Activated CD4-positive, alpha-beta T cell treated with anti-CD3 and anti-CD28 coated beads, Interleukin-2, amount 50 U/mL, for 16 hours (primary cell): ENCODE measurements at regions not wholly inside any gene's neighbourhood (a gene's known extent, or its start where the extent isn't known, plus 50 kb on each side); places are given as distances from the start of the nearest gene placed in this dataset.
"Not testable (repeated sequence)": the region's sequence is repeated elsewhere in the genome, so short reads cannot be mapped to it uniquely, and the experiment has no call there.

Experiments used
- DNase-seq: peaks from one replicate; pipeline ENCODE4 v3.0.0-alpha.2; 2020

- DNase-seq = no peak
Observed at GRCh38 chr7:24057243-24057642, 226.7 kb upstream of the NPY start.

DNA sequence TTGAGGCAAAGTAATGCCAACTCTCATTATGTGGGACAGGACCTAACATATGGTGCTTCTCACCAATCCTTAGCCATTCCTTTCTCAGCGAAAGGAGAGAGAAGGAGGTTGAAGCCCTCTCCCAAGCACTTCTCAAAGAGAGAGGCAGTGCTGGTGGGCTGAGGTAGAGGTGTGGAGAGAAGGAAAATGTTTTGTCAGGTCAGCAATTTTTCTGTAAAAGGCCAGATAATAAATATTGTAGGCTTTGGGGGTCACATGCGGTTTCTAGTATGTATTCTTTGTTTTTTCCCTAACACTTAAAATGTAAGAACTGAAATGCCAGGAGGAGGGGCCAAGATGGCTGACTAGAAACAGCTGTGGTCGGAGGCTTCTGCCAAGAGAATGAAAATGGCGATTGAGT lies 225.0 kb upstream of the NPY start:
- no peak for DNase-seq

- DNase-seq = no peak
Observed at GRCh38 chr7:24059775-24060174, 224.2 kb upstream of the NPY start.

DNA sequence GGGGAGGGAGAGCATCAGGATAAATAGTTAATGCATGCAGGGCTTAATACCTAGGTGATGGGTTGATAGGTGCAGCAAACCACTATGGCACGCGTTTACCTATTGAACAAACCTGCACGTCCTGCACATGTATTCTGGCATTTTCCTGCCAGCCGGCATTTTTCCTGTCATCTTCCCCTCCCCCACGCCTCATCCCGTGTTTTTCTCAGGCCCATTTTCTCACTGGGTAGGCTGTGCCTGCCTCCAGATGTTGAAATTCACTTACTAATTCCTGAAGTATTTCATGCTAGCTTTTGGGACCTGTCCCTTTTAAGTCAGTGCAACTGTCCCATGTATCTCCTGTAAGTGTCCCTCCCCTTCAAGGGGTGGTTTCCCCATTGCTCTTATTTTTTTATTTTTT lies 220.3 kb upstream of the NPY start:
- no peak for DNase-seq

DNA sequence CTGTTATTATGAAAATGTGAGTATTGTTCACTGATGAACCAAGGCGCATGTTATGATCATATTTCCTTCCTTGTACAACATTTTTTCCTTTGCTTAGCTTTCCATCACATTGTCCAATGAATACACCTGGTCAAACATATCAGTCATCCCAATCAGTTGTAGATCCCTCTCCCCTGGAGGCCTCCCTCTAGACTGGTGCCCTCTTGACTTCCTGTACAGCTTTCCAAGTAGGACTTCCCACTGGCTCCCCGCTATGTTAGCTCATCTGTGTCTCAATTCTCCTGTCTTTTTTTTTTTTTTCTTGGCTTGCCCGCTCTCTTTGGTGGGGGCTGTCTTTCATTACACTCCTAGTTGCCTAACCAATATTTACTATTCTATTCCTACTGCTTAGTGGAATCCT lies 214.2 kb upstream of the NPY start:
- no peak for DNase-seq

DNA sequence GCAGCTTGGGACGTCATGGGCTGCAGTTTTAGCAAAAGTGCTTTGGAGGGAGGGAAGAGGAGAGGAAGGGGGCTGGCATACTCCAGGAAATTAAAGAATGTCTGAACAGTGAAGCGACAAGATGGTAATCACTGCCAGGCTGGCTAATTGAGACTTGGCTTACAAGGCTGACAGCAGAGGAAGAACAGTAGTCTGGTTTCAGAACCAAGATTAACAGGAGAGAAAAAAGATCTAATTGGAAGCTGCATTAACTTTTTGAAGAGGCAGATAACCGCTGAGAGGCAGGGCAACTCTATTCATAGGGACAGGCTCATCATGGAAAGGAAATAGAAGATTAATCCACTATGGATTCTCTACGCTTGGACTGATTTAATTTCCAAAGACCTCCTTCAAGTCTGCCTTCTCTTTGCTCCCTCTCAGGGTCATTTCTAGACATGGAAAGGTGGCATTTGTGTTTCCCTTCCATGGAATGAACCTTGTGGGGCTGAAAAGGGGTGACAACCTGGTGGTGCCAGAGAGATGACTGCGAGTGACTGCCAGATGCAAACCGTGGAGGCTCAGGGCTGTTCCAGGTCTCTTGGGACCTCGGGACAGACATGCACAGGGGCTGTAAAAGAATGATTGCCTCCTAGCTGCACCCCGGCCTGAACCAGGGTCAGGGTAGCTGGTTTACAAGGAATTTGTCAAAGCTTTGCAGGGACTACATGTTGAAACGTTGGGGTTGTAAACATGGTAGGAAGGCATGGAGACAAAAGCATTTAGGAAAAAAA lies 210.2 kb upstream of the NPY start:
- no peak for DNase-seq

DNA sequence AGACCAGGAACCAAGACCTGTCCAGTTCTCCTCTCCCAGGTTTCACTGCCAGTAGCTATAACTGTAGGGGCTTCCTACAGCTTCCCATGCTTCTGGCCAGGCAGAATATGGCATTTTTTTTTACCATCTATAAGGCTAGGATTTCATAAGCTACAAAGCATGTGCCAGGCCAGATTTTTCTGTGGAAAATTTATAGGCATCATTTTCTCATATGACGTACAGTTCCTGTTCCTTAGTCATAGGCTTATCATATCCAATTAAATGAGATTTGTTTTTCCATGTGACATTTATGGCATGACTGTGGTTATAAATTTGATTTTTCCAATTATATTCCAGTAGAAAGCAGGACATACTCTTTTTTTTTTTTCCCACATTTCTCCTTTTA lies 208.6 kb upstream of the NPY start:
- DNase-seq = no peak

DNA sequence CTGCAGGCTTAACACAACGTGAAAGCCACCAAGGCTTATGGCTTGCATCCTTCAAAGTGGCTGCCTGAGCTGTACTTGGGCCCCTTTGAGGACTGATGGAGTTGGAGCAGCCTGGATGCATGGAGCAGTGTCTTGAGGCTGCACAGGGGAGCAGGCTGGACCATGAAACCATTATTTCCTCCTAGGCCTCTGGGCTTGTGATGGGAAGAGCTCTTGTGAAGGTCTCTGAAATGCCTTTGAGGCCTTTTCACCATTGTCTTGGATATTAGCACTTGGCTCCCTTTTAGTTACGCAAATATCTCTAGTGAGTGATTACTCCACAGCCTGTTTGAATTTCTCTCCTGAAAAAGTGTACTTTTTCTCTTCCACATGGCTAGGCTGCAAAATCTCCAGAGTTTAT lies 201.2 kb upstream of the NPY start:
- no peak for DNase-seq

DNA sequence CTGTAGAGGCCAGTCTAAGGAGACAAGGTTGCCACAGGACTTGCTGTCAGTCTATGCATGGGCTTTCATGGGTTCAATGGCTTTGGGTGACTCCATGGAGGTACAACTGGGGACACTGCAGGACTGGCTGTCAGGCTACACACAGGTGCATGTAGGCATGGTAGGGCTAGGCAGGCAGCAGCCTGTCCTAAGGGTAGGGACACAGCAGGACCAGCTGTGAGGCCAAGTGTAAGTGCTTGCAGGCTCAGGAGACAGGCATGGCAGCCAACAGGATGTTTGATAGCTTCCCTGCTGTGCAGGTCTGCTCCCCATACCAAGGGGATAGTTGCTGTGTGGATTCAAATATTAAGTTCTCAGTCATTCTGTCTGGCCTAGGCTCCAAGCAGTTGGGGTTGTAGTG lies 181.0 kb upstream of the NPY start:
- no peak for DNase-seq

GRCh38 chr7:24108906-24109376 lies 175.0 kb upstream of the NPY start:
- DNase-seq = no peak

DNA sequence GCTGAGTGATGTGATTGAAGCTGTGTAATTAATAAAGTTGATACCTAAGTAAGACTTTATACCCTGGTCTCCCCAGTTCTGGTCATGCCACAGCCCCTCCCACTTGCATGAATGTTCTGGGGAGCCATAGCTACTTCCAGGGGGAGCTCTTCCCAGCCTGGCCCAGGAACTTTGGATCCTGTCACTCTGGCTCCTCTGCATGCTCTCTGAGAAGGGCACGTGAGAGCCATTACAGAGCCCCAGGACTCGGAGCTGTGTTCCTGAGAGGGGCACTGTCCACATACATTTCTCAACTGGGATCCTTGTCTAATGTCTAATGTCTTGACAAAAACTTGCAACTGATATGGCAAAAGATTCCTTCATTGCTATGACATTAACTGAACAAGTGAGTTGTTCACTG lies 173.9 kb upstream of the NPY start:
- DNase-seq = no peak

DNA sequence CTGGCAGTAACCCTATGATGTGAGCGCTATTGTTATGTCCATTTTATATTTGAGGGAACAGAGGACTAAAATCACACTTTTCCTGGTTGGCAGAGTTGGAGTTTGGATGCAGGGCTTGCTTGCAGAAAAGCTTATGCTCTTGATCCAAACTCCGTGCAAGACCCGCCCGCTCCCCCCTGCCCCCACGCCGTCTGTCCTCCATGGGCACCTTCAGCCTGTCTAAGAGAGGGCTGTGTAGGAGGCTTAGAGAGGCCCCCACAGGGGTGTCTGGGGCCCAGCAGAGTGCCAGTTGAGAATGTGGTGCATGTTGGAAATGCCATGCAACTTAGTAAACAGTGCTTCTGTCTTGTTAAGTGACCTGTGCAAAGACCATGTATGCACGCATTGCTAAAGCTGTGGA lies 170.5 kb upstream of the NPY start:
- DNase-seq = no peak

- DNase-seq = no peak
Observed at GRCh38 chr7:24115661-24116060, 168.3 kb upstream of the NPY start.

DNA sequence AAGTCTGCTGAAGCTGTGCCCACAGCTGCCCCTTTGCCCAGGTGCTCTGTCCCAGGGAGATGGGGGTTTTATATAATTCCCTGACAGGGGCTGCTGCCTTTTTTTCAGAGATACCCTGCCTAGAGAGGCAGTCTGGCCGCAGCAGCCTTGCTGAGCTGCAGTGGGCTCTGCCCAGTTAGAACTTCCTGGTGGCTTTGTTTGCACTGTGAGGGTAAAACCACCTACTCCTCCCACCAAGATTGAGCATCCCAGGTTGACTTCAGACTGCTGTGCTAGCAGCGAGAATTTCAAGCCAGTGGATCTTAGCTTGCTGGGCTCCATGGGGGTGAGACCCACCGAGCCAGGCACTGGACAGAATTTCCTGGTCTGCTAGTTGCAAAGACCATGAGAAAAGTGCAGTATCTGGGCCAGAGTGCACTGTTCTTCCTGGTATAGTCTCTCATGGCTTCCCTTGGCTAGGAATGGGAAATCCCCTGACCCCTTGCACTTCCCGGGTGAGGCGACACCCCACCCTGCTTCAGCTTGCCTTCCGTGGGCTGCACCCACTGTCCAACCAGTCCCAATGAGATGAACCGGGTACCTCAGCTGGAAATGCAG lies 166.0 kb upstream of the NPY start:
- not testable (repeated sequence) for DNase-seq

- DNase-seq = no peak
Observed at GRCh38 chr7:24119852-24120251, 164.1 kb upstream of the NPY start.

GRCh38 chr7:24123076-24123475 lies 160.9 kb upstream of the NPY start:
- no peak for DNase-seq

DNA sequence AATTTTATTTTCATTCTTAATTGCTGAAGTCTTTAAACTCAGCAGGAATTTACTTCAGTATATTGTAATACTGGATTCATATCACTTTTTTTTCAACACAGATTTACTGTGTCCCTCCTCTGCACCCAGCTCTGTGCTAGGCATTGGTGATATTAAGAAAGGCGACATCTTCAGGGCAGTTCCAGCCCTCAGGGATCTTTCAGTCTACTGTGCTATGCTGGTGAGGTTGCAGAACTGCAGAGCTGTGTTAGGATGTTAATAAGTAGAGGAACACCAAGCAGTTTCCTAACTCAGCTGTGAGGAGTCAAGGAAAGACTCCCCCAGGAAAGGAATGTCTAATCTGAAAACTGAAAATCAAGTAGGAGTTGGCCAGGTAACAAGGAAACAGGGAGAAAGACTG lies 158.2 kb upstream of the NPY start:
- no peak for DNase-seq

GRCh38 chr7:24127930-24128329 lies 156.1 kb upstream of the NPY start:
- DNase-seq = no peak

DNA sequence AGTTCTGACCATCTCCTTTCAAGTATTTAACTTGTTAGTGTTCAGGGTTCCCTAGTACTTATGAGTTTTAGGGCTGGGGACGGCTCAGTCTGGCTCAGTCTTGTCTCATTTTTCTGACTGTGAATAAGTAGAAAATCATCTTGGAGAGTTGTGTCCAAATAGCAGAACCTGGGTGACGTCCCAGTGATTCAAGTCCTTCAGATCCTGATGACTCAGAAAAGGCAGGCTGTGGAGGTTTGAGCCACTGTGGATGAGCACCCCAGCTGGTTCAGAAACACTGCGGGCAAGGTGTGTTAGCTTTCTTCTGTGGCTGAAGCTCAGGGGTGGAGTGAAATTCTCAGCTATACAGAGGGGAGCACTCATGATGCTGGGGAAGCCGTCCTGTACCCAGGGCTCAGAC lies 154.4 kb upstream of the NPY start:
- no peak for DNase-seq

DNA sequence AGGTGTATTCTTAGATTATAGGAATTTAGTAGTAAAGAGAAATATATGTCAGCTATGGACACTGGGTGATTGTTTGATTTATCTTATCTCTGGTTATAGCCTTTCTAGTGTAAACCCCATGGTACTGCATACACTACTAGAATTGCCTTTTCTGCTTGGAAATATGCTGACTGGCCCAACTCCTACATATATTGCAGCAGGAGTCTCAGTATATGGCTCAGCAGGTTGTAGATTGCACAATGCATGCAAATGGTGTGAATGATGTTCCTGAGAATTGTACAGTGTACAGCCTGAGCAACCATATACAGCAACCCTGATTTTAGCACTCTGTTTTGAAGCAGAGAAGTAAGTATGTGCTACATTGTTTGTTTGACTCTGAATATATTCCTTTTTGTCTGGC lies 153.4 kb upstream of the NPY start:
- no peak for DNase-seq

DNA sequence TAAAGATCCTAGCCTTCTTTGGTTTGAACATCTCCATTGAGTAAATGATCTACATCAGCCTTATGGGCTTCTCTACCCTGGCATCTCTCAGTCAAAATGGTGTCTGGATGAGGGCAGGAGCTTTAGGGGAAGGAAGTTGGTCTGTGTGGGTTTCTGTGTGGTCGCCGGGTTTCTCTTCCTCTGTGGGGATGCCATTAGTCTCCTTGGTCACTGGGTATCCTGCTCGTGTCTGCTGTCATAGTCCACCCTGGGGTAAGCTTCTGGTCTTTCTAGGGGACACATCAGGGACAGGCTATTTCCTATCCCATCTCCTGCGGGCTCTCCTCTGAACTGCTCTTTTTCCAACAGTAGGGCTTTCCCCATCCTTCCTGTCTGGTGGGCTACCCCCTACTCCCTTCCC lies 150.3 kb upstream of the NPY start:
- no peak for DNase-seq

DNA sequence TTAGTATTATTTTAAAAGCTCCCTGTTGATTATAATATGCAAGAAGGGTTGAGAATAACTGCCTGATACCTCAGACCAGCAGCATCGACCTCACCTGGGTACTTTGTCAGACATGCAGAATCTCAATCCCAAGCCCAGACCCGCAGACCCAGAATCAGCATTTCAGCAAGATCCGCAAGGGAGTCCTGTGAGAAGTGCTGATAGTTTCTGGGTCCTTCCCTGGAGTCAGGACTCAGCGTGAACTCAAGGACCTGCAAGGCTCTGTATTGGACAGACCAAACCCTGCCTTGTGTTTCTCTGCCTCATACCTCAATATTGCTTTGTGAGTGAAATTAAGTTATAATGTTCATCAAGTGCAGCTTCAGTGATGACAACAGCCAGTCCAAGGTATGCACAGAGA lies 149.5 kb upstream of the NPY start:
- no peak for DNase-seq

- no peak for DNase-seq
Observed at GRCh38 chr7:24135003-24135817, 148.8 kb upstream of the NPY start.

DNA sequence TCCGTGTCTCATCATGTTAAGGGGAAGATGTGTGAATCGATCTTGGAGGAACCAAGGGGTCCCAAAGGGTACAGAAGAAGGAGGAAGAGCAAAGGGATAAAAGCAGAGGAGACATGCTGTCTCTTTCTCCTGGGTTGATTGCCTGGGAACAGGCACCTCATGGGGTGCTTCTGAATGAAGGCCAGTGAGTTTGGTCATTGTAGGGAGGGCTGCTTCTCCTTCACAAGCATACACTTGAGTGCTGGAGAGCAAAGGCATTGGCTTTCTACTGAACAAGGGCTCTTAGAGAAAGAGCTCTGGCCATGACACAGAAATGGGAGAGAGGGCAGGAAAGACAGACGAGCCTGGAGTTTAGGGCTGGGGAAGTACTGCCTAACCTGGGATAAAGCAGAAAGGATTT lies 146.7 kb upstream of the NPY start:
- DNase-seq = no peak
